ENCODE measurements at regions not wholly inside any gene's neighbourhood (a gene's known extent, or its start where the extent isn't known, plus 50 kb on each side); places are given as distances from the start of the nearest gene placed in this dataset.
A peak's percentile ranks its signal among the peaks of the same experiment; 100 is the strongest.
"Not testable (repeated sequence)": the region's sequence is repeated elsewhere in the genome, so short reads cannot be mapped to it uniquely, and the experiment has no call there.

GRCh38 chr14:106141242-106142220 lies 615.1 kb downstream of the TMEM121 start:
- peak; percentile 56 for DNase-seq (ENCODE audit: low spot score)

GRCh38 chr14:106145731-106146130 lies 619.3 kb downstream of the TMEM121 start:
- DNase-seq (ENCODE audit: low spot score) = not testable (repeated sequence)

- DNase-seq (ENCODE audit: low spot score) = peak; percentile 63
Observed at GRCh38 chr14:106153362-106153955, 627.1 kb downstream of the TMEM121 start.

- DNase-seq (ENCODE audit: low spot score) = no peak
Observed at GRCh38 chr14:106163316-106163715, 636.9 kb downstream of the TMEM121 start.

GRCh38 chr14:106163812-106164211 lies 637.4 kb downstream of the TMEM121 start:
- DNase-seq (ENCODE audit: low spot score) = not testable (repeated sequence)

GRCh38 chr14:106166232-106166631 lies 639.8 kb downstream of the TMEM121 start:
- no peak for DNase-seq (ENCODE audit: low spot score)

GRCh38 chr14:106166650-106167204 lies 640.3 kb downstream of the TMEM121 start:
- no peak for DNase-seq (ENCODE audit: low spot score)

- DNase-seq (ENCODE audit: low spot score) = peak; percentile 42
Observed at GRCh38 chr14:106170163-106170658, 643.8 kb downstream of the TMEM121 start.

- no peak for DNase-seq (ENCODE audit: low spot score)
Observed at GRCh38 chr14:106174206-106174605, 647.8 kb downstream of the TMEM121 start.

GRCh38 chr14:106177266-106178246 lies 651.2 kb downstream of the TMEM121 start:
- not testable (repeated sequence) for DNase-seq (ENCODE audit: low spot score)

GRCh38 chr14:106179761-106180160 lies 653.4 kb downstream of the TMEM121 start:
- no peak for DNase-seq (ENCODE audit: low spot score)

- DNase-seq (ENCODE audit: low spot score) = not testable (repeated sequence)
Observed at GRCh38 chr14:106184771-106185170, 658.4 kb downstream of the TMEM121 start.

GRCh38 chr14:106185174-106185836 lies 658.9 kb downstream of the TMEM121 start:
- DNase-seq (ENCODE audit: low spot score) = not testable (repeated sequence)

- no peak for DNase-seq (ENCODE audit: low spot score)
Observed at GRCh38 chr14:106185837-106186233, 659.5 kb downstream of the TMEM121 start.

GRCh38 chr14:106187216-106187615 lies 660.8 kb downstream of the TMEM121 start:
- no peak for DNase-seq (ENCODE audit: low spot score)

- DNase-seq (ENCODE audit: low spot score) = not testable (repeated sequence)
Observed at GRCh38 chr14:106192701-106193100, 666.3 kb downstream of the TMEM121 start.

- not testable (repeated sequence) for DNase-seq (ENCODE audit: low spot score)
Observed at GRCh38 chr14:106196459-106196858, 670.1 kb downstream of the TMEM121 start.

GRCh38 chr14:106197264-106197663 lies 670.9 kb downstream of the TMEM121 start:
- not testable (repeated sequence) for DNase-seq (ENCODE audit: low spot score)

GRCh38 chr14:106199097-106199496 lies 672.7 kb downstream of the TMEM121 start:
- no peak for DNase-seq (ENCODE audit: low spot score)

- no peak for DNase-seq (ENCODE audit: low spot score)
Observed at GRCh38 chr14:106200541-106201315, 674.3 kb downstream of the TMEM121 start.
